SK-N-SH (cell line): ENCODE measurements at regions not wholly inside any gene's neighbourhood (a gene's known extent, or its start where the extent isn't known, plus 50 kb on each side); places are given as distances from the start of the nearest gene placed in this dataset.

Source experiments
- CTCF ChIP-seq: fragments of 200-600 bp; sonication (generic); IDR thresholded peaks from 2 replicates; pipeline ENCODE4 v1.6.1; 2017; ENCODE audit warnings: antibody characterized with exemption, mild to moderate bottlenecking, moderate library complexity
- ELF1 ChIP-seq: IDR thresholded peaks from 2 replicates; pipeline ENCODE4 v1.4.0; 2012
- EZH2phosphoT487 ChIP-seq: fragments of 200-600 bp; sonication (generic); IDR thresholded peaks from 2 replicates; pipeline ENCODE4 v1.6.1; 2017; ENCODE audit warnings: low read depth, mixed run types, mild to moderate bottlenecking, antibody characterized with exemption, moderate library complexity, borderline replicate concordance
- MAX ChIP-seq: IDR thresholded peaks from 2 replicates; pipeline ENCODE4 v1.4.0; 2012; ENCODE audit warnings: low read depth
- MXI1 ChIP-seq: IDR thresholded peaks from 2 replicates; pipeline ENCODE4 v1.6.1; 2012; ENCODE audit warnings: mild to moderate bottlenecking, low read depth, low read length, improper control_type of control experiment
- POLR2AphosphoS5 ChIP-seq: IDR thresholded peaks from 2 replicates; pipeline ENCODE4 v1.6.1; 2012; ENCODE audit warnings: low read depth, low read length
- RCOR1 ChIP-seq: fragments of 150-350 bp; IDR thresholded peaks from 2 replicates; pipeline ENCODE4 v1.6.1; 2017; ENCODE audit warnings: antibody characterized with exemption, low read length
- REST ChIP-seq: IDR thresholded peaks from 2 replicates; pipeline ENCODE4 v1.6.1; 2012; ENCODE audit warnings: mild to moderate bottlenecking, low read depth, low read length, moderate library complexity
- RFX5 ChIP-seq: IDR thresholded peaks from 2 replicates; pipeline ENCODE4 v1.6.1; 2012; ENCODE audit warnings: mild to moderate bottlenecking, improper control_type of control experiment, low read length
- TAF1 ChIP-seq: IDR thresholded peaks from 2 replicates; pipeline ENCODE4 v1.6.1; 2012; ENCODE audit warnings: low read depth, mild to moderate bottlenecking, low read length, moderate library complexity, borderline replicate concordance
- TEAD4 ChIP-seq: IDR thresholded peaks from 2 replicates; pipeline ENCODE4 v1.4.0; 2012; ENCODE audit warnings: mild to moderate bottlenecking, borderline replicate concordance; ENCODE audit not compliant: insufficient read depth
- USF2 ChIP-seq: fragments of 150-350 bp; IDR thresholded peaks from 2 replicates; pipeline ENCODE4 v1.6.1; 2017; ENCODE audit warnings: antibody characterized with exemption, low read length, low read depth, borderline replicate concordance
- YY1 ChIP-seq: IDR thresholded peaks from 2 replicates; pipeline ENCODE4 v1.4.0; 2012; ENCODE audit warnings: low read depth, mild to moderate bottlenecking

- TF ChIP-seq CTCF: no peak
- TF ChIP-seq TEAD4: no peak
- no peak for TF ChIP-seq MAX
- TF ChIP-seq REST: no peak
- no peak for TF ChIP-seq RCOR1
- TF ChIP-seq ELF1: no peak
- no peak for TF ChIP-seq EZH2phosphoT487
- no peak for TF ChIP-seq POLR2AphosphoS5
- no peak for TF ChIP-seq USF2
- no peak for TF ChIP-seq MXI1
- no peak for TF ChIP-seq YY1
- TF ChIP-seq RFX5: no peak
- no peak for TF ChIP-seq TAF1
These were observed 200.8 kb downstream of the BMP7 start for GRCh38 chr20:57065646-57066045.
